H9 (cell line): ENCODE measurements at regions not wholly inside any gene's neighbourhood (a gene's known extent, or its start where the extent isn't known, plus 50 kb on each side); places are given as distances from the start of the nearest gene placed in this dataset.

Experiments
- DNase-seq: peaks from one replicate; pipeline ENCODE4 v3.0.0-alpha.2; 2017
- H2AFZ ChIP-seq: one replicate; pipeline ENCODE4 v1.6.1; 2013; ENCODE audit warnings: mild to moderate bottlenecking, low read length, control low read depth, moderate library complexity
- H2AK5ac ChIP-seq: 2 replicates; pipeline ENCODE4 v1.6.1; 2013; ENCODE audit warnings: low read length, control low read depth, mixed read lengths; ENCODE audit not compliant: insufficient read length
- H2BK120ac ChIP-seq: one replicate; pipeline ENCODE4 v1.6.1; 2013; ENCODE audit warnings: low read depth, mild to moderate bottlenecking, low read length, control low read depth, inconsistent platforms; ENCODE audit not compliant: poor library complexity, severe bottlenecking
- H2BK12ac ChIP-seq: 2 replicates; pipeline ENCODE4 v1.6.1; 2013; ENCODE audit warnings: low read length, control low read depth, mixed read lengths, low read depth; ENCODE audit not compliant: insufficient read length
- H2BK15ac ChIP-seq: 2 replicates; pipeline ENCODE4 v1.6.1; 2013; ENCODE audit warnings: low read depth, low read length, control low read depth
- H2BK20ac ChIP-seq: one replicate; pipeline ENCODE4 v1.6.1; 2013; ENCODE audit warnings: low read depth, mild to moderate bottlenecking, low read length, control low read depth, inconsistent platforms; ENCODE audit not compliant: poor library complexity, severe bottlenecking
- H2BK5ac ChIP-seq: 2 replicates; pipeline ENCODE4 v1.6.1; 2013; ENCODE audit warnings: low read length, control low read depth, mixed read lengths; ENCODE audit not compliant: insufficient read length
- H3K14ac ChIP-seq: 2 replicates; pipeline ENCODE4 v1.6.1; 2013; ENCODE audit warnings: low read length, control low read depth; ENCODE audit not compliant: insufficient read depth
- H3K18ac ChIP-seq: 2 replicates; pipeline ENCODE4 v1.6.1; 2013; ENCODE audit warnings: low read depth, mild to moderate bottlenecking, mixed read lengths, low read length, control low read depth; ENCODE audit not compliant: insufficient read length
- H3K23ac ChIP-seq: 2 replicates; pipeline ENCODE4 v1.6.1; 2013; ENCODE audit warnings: low read length, control low read depth, mixed read lengths, low read depth; ENCODE audit not compliant: insufficient read length
- H3K23me2 ChIP-seq: 2 replicates; pipeline ENCODE4 v1.6.1; 2013; ENCODE audit warnings: low read depth, mild to moderate bottlenecking, mixed read lengths, low read length, control low read depth; ENCODE audit not compliant: insufficient read length, poor library complexity, severe bottlenecking
- H3K27ac ChIP-seq: 2 replicates; pipeline ENCODE4 v1.5.1; 2013; ENCODE audit warnings: low read length, control low read depth, mixed read lengths, low read depth; ENCODE audit not compliant: insufficient read length
- H3K27me3 ChIP-seq: 2 replicates; pipeline ENCODE4 v1.6.1; 2013; ENCODE audit warnings: low read length, control low read depth, inconsistent platforms; ENCODE audit not compliant: insufficient read depth
- H3K4ac ChIP-seq: 2 replicates; pipeline ENCODE4 v1.6.1; 2013; ENCODE audit warnings: low read depth, mild to moderate bottlenecking, control low read depth, inconsistent platforms, low read length, moderate library complexity
- H3K4me1 ChIP-seq: 2 replicates; pipeline ENCODE4 v1.6.1; 2013; ENCODE audit warnings: low read length, control low read depth, inconsistent platforms; ENCODE audit not compliant: insufficient read depth
- H3K4me2 ChIP-seq: 2 replicates; pipeline ENCODE4 v1.6.1; 2013; ENCODE audit warnings: low read length, control low read depth, mixed read lengths; ENCODE audit not compliant: insufficient read length, insufficient read depth
- H3K56ac ChIP-seq: 2 replicates; pipeline ENCODE4 v1.6.1; 2013; ENCODE audit warnings: low read depth, mild to moderate bottlenecking, mixed read lengths, low read length, control low read depth; ENCODE audit not compliant: insufficient read length
- H3K79me1 ChIP-seq: 2 replicates; pipeline ENCODE4 v1.6.1; 2013; ENCODE audit warnings: low read depth, mild to moderate bottlenecking, moderate library complexity, low read length, control low read depth, inconsistent platforms; ENCODE audit not compliant: insufficient read depth, poor library complexity, severe bottlenecking
- H3K79me2 ChIP-seq: 2 replicates; pipeline ENCODE4 v1.6.1; 2013; ENCODE audit warnings: low read length, control low read depth, inconsistent platforms; ENCODE audit not compliant: insufficient read depth
- H3K9ac ChIP-seq: 2 replicates; pipeline ENCODE4 v1.6.1; 2013; ENCODE audit warnings: low read length, control low read depth, mixed read lengths; ENCODE audit not compliant: insufficient read length; ENCODE audit errors: extremely low read depth
- H3K9me3 ChIP-seq: one replicate; pipeline ENCODE4 v1.6.1; 2013; ENCODE audit warnings: low read depth, low read length, inconsistent platforms; ENCODE audit not compliant: control insufficient read depth
- H3T11ph ChIP-seq: one replicate; pipeline ENCODE4 v1.6.1; 2013; ENCODE audit warnings: mild to moderate bottlenecking, low read length, control low read depth, inconsistent platforms
- H4K20me1 ChIP-seq: one replicate; pipeline ENCODE4 v1.6.1; 2013; ENCODE audit not compliant: control insufficient read depth, insufficient read length, insufficient read depth
- H4K5ac ChIP-seq: 2 replicates; pipeline ENCODE4 v1.6.1; 2013; ENCODE audit warnings: low read depth, mild to moderate bottlenecking, mixed read lengths, low read length, control low read depth; ENCODE audit not compliant: insufficient read length
- H4K8ac ChIP-seq: replicated peaks from 2 replicates; pipeline ENCODE4 v1.6.1; 2013; ENCODE audit warnings: low read length, control low read depth, mixed read lengths, low read depth; ENCODE audit not compliant: insufficient read length
- H4K91ac ChIP-seq: 2 replicates; pipeline ENCODE4 v1.6.1; 2013; ENCODE audit warnings: low read depth, mild to moderate bottlenecking, moderate library complexity, mixed read lengths, low read length, control low read depth; ENCODE audit not compliant: insufficient read length
- H3K27ac Mint-ChIP-seq, 3 experiments: 2 replicates in 2 of 3; 3 replicates in 1 of 3; pipeline ENCODE4 v1.8.0; 2020 to 2021; ENCODE audit warnings: mixed read lengths in 3 of 3, mild to moderate bottlenecking in 1 of 3, moderate library complexity in 1 of 3
- H3K27me3 Mint-ChIP-seq: 2 replicates; pipeline ENCODE4 v1.8.0; 2021; ENCODE audit warnings: low read depth, mild to moderate bottlenecking, moderate library complexity, mixed read lengths
- H3K36me3 Mint-ChIP-seq, 3 experiments: 2 replicates in 2 of 3; 3 replicates in 1 of 3; pipeline ENCODE4 v1.8.0; 2020 to 2021; ENCODE audit warnings: low read depth in 3 of 3, mixed read lengths in 3 of 3; ENCODE audit not compliant: insufficient read depth in 1 of 3
- H3K4me1 Mint-ChIP-seq, 2 experiments: 2 replicates each; pipeline ENCODE4 v1.8.0; 2020; ENCODE audit warnings: mixed read lengths in 2 of 2
- H3K4me3 Mint-ChIP-seq, 2 experiments: 2 replicates in 1 of 2; 3 replicates in 1 of 2; pipeline ENCODE4 v1.8.0; 2020 to 2021; ENCODE audit warnings: mild to moderate bottlenecking in 2 of 2, mixed read lengths in 2 of 2, moderate library complexity in 1 of 2
- H3K9me3 Mint-ChIP-seq, 2 experiments: 2 replicates in 1 of 2; 3 replicates in 1 of 2; pipeline ENCODE4 v1.8.0; 2020; ENCODE audit warnings: mild to moderate bottlenecking in 2 of 2, mixed read lengths in 2 of 2, moderate library complexity in 1 of 2
- WGBS: extraction: QIAGEN DNeasy Blood & Tissue Kit; methylation state at CpG from one replicate; pipeline ENCODE4 v1.1.7; 2013; ENCODE audit warnings: missing lambda C conversion rate, low lambda C conversion rate, mixed read lengths; ENCODE audit not compliant: insufficient read length; ENCODE audit errors: extremely low coverage; 5-methylcytosine and 5-hydroxymethylcytosine counted together
- TF ChIP-seq, protein P1 (sequence below): fragments of 200-600 bp; sonication (generic); conservative IDR thresholded peaks from 3 replicates; pipeline ENCODE4 v1.8.0; 2021; ENCODE audit warnings: antibody characterized with exemption, mild to moderate bottlenecking

DNA sequence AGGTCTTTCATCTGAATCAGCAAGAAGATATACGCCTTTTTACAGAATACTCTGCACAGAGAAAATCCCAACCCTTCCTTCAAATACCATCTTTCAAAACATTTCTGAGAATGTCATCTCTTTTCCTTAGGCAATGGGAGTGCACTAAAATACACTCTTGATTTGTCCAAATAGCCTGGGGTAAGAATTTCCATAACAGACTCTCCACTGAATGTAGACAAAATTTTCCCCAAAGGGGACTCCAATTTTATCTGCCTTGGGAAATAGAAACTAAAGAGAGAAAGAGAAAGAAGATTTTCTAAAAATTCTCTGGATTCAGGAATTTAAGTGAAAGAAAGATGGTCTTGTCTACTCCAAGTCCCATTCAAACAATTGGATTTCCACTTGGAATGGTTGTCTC lies 394.5 kb upstream of the CHAC2 start:
- H3K4me1 Mint-ChIP-seq = peaks cover 0 to 5% of the 10 kb centered on the region in 2 experiments; a peak in 1 of 4 replicates
- no peak overlapping the region for H3K23ac ChIP-seq
- no peaks in the 10 kb centered on the region for H3K27me3 ChIP-seq
- H3K27me3 Mint-ChIP-seq = no peaks in the 10 kb centered on the region
- no peak overlapping the region for H4K5ac ChIP-seq
- no peaks in the 10 kb centered on the region for H3K23me2 ChIP-seq
- no peak overlapping the region for H3K56ac ChIP-seq
- H4K20me1 ChIP-seq = no peaks in the 10 kb centered on the region
- no peak overlapping the region for H3K4me2 ChIP-seq
- no peaks in the 10 kb centered on the region for H3K79me1 ChIP-seq
- H2BK15ac ChIP-seq = no peak overlapping the region
- no peak overlapping the region for H2AK5ac ChIP-seq
- no peak overlapping the region for H2BK120ac ChIP-seq
- H4K91ac ChIP-seq = no peak overlapping the region
- no peak overlapping the region for H3K4me3 Mint-ChIP-seq
- no peak overlapping the region for H2BK5ac ChIP-seq
- H3K4ac ChIP-seq = no peak overlapping the region
- no peak overlapping the region for H2BK20ac ChIP-seq
- H3K4me1 ChIP-seq = no peaks in the 10 kb centered on the region
- H3K9ac ChIP-seq = no peak overlapping the region
- no peak overlapping the region for H3T11ph ChIP-seq
- no peak overlapping the region for H2AFZ ChIP-seq
- no peak overlapping the region for H2BK12ac ChIP-seq
- no peak overlapping the region for H3K18ac ChIP-seq
- no CpG with 5 or more reads among the region's 1 CpG for WGBS
- no peak overlapping the region for H3K27ac ChIP-seq
- peaks cover 2 to 5% of the 10 kb centered on the region in 2 experiments; a peak in 2 of 5 replicates for H3K9me3 Mint-ChIP-seq
- no peak for DNase-seq
- H3K36me3 Mint-ChIP-seq = peaks cover 0 to 4% (median 0%) of the 10 kb centered on the region in 3 experiments; a peak in 1 of 7 replicates
- H3K9me3 ChIP-seq = no peaks in the 10 kb centered on the region
- no peak overlapping the region; a peak in 1 of 7 replicates for H3K27ac Mint-ChIP-seq
- TF ChIP-seq, protein P1, sequence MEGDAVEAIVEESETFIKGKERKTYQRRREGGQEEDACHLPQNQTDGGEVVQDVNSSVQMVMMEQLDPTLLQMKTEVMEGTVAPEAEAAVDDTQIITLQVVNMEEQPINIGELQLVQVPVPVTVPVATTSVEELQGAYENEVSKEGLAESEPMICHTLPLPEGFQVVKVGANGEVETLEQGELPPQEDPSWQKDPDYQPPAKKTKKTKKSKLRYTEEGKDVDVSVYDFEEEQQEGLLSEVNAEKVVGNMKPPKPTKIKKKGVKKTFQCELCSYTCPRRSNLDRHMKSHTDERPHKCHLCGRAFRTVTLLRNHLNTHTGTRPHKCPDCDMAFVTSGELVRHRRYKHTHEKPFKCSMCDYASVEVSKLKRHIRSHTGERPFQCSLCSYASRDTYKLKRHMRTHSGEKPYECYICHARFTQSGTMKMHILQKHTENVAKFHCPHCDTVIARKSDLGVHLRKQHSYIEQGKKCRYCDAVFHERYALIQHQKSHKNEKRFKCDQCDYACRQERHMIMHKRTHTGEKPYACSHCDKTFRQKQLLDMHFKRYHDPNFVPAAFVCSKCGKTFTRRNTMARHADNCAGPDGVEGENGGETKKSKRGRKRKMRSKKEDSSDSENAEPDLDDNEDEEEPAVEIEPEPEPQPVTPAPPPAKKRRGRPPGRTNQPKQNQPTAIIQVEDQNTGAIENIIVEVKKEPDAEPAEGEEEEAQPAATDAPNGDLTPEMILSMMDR = no peak
- H3K79me2 ChIP-seq = no peaks in the 10 kb centered on the region
- no peak overlapping the region for H4K8ac ChIP-seq
- no peak overlapping the region for H3K14ac ChIP-seq
